Astrocyte of the spinal cord (primary cell): ENCODE measurements at regions not wholly inside any gene's neighbourhood (a gene's known extent, or its start where the extent isn't known, plus 50 kb on each side); places are given as distances from the start of the nearest gene placed in this dataset.

Source experiments
- DNase-seq: peaks from one replicate; pipeline ENCODE4 v3.0.0; 2011; ENCODE audit warnings: low read depth, low spot score
- H3K4me3 ChIP-seq: 2 replicates; pipeline ENCODE4 v1.5.1; 2011; ENCODE audit warnings: low read depth, mild to moderate bottlenecking, low read length, moderate library complexity
- in situ Hi-C: cut with HindIII; loops from 2 replicates; pipeline ENCODE4 v1.10.0; 2017; ENCODE audit warnings: low sequenced_read_pairs
- TF ChIP-seq, protein P1 (sequence below): IDR thresholded peaks from 2 replicates; pipeline ENCODE4 v1.5.1; 2012; ENCODE audit warnings: low read depth, mild to moderate bottlenecking, low read length, inconsistent platforms

GRCh38 chr2:79292958-79293315, 133.4 kb upstream of the REG3A start:
- TF ChIP-seq, protein P1, sequence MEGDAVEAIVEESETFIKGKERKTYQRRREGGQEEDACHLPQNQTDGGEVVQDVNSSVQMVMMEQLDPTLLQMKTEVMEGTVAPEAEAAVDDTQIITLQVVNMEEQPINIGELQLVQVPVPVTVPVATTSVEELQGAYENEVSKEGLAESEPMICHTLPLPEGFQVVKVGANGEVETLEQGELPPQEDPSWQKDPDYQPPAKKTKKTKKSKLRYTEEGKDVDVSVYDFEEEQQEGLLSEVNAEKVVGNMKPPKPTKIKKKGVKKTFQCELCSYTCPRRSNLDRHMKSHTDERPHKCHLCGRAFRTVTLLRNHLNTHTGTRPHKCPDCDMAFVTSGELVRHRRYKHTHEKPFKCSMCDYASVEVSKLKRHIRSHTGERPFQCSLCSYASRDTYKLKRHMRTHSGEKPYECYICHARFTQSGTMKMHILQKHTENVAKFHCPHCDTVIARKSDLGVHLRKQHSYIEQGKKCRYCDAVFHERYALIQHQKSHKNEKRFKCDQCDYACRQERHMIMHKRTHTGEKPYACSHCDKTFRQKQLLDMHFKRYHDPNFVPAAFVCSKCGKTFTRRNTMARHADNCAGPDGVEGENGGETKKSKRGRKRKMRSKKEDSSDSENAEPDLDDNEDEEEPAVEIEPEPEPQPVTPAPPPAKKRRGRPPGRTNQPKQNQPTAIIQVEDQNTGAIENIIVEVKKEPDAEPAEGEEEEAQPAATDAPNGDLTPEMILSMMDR, result no peak
- in situ Hi-C loops, result no loop called here
- no peak for DNase-seq
- no peak overlapping the region for H3K4me3 ChIP-seq

GRCh38 chr2:79292239-79292957, 132.8 kb upstream of the REG3A start:
- H3K4me3 ChIP-seq, result no peak overlapping the region
- no peak for DNase-seq
- TF ChIP-seq, protein P1, result no peak
- in situ Hi-C loops, result no loop called here

- TF ChIP-seq, protein P1, result no peak
- in situ Hi-C loops, result no loop called here
- no peak overlapping the region for H3K4me3 ChIP-seq
- no peak for DNase-seq
Observed at GRCh38 chr2:79275863-79276262, 116.3 kb upstream of the REG3A start.

DNA sequence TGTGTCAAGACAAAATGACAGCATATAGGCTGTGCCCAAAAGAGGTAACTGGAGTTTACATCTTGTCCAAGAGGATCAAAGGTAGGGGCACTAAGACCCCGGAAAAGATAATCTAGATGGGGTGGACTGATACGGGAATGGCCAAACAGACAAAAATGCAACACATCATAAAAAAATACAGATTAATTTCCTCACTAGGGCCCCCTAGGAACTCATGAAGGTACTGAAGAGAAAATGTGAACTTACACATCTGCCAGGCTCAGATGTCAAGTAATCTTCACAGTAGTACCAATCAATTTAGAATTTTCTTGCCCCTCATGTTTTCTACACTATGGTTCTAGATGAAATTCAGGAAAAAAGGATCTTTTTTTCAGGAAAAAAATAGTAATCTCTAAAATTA, 115.6 kb upstream of the REG3A start:
- DNase-seq, result no peak
- in situ Hi-C loops, result no loop called here
- TF ChIP-seq, protein P1, result no peak
- H3K4me3 ChIP-seq, result no peak overlapping the region

- TF ChIP-seq, protein P1, result no peak
- no peak overlapping the region for H3K4me3 ChIP-seq
- in situ Hi-C loops, result no loop called here
- DNase-seq, result no peak
Observed at GRCh38 chr2:79272616-79273015, 113.1 kb upstream of the REG3A start.

GRCh38 chr2:79271456-79271855, 111.9 kb upstream of the REG3A start:
- TF ChIP-seq, protein P1, result no peak
- in situ Hi-C loops, result no loop called here
- no peak overlapping the region for H3K4me3 ChIP-seq
- DNase-seq, result no peak
